ENCODE measurements at regions not wholly inside any gene's neighbourhood (a gene's known extent, or its start where the extent isn't known, plus 50 kb on each side); places are given as distances from the start of the nearest gene placed in this dataset.
"Not testable (repeated sequence)": the region's sequence is repeated elsewhere in the genome, so short reads cannot be mapped to it uniquely, and the experiment has no call there.

DNA sequence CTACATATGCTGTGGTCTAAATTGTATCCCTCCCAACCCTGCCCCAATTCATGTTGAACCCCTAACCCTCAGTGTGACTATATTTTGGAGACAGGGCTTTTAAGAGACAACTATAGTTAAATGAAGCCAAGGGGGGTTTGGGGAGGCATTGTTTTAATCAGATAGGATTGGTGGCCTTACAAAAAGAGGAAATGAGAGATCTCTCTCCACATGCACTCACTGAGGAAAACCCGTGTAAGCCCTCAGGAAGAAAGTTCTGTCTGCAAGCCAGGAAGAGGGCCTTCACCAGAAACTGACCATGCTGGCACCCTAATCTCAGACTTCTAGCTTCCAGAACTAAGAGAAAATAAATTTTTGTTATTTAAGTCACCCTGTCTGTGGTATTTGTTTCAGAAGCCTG, 276.7 kb downstream of the KIF20B start:
- Histone ChIP-seq H3K27ac (no peak overlapping the region), H3K4me3 (no peak overlapping the region), H3K36me3 (no peaks in the 10 kb centered on the region), H3K27me3 (no peaks in the 10 kb centered on the region), H3K4me1 (no peaks in the 10 kb centered on the region), H3K9me3 (no peaks in the 10 kb centered on the region)
- intact Hi-C loops (cut with DNase I; ENCODE audit: low total_unique reads) (no loop called here), in situ Hi-C loops (cut with MboI; ENCODE audit: low sequenced_read_pairs in 4 of 4) (no loop called here)
- ATAC-seq = no peak
- DNase-seq = no peak
- TF ChIP-seq POLR2A (IDR thresholded peaks at IDR 0.05) (no peak), CTCF (IDR thresholded peaks at IDR 0.05 in 4 of 5, conservative IDR thresholded peaks at IDR 0.05 in 1 of 5) (no peak)

DNA sequence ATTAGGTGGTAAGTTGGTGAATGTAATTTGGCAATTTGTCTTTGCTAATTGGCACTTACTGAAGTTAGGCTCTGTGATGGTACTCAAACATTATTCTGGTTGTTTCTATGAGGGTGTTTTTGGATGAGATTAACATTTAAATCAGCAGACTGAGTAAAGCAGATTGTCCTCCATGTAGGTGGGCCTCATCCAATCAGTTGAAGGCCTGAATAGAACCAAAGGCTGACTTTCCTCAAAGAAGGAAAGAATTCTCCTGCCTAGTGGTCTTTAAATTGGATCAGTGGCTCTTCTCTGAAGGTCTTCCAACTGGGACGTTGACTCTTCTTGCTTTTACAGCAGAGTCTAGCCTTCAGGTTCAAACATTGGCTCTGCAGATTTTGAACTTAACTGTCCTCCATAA, 278.3 kb downstream of the KIF20B start:
- no peak for ATAC-seq

DNA sequence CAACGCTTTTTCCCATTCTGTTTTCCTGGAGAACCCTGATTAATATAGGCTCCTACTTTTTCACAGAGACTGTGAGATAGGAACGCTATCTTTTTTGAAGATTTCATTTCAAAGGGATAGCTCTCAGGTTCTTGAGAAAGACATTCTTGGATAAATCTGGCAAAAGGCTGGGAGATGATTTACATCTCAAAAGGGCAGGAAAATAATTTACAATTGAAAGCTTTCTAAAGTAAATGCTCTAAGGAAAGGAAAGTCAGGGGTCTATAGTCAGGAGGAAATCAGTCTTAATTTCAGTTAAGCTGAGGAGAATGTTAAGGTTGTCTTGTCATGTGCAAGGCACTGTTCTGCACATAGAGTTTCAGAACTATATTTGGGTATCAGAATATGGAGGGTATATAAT, 278.8 kb downstream of the KIF20B start:
- Histone ChIP-seq H3K9me3 (no peaks in the 10 kb centered on the region), H3K4me1 (no peaks in the 10 kb centered on the region), H3K36me3 (no peaks in the 10 kb centered on the region), H3K27ac (no peak overlapping the region), H3K4me3 (no peak overlapping the region), H3K27me3 (no peaks in the 10 kb centered on the region)
- ATAC-seq (no peak), DNase-seq (no peak)
- intact Hi-C loops (cut with DNase I; ENCODE audit: low total_unique reads) = no loop called here
- TF ChIP-seq POLR2A (IDR thresholded peaks at IDR 0.05) (no peak), CTCF (IDR thresholded peaks at IDR 0.05 in 4 of 5, conservative IDR thresholded peaks at IDR 0.05 in 1 of 5) (no peak)
- in situ Hi-C loops (cut with MboI; ENCODE audit: low sequenced_read_pairs in 4 of 4) = no loop called here

More for the DNA sequence above, 278.3 kb downstream of the KIF20B start:
- no peak for DNase-seq
- Histone ChIP-seq H3K4me3 (no peak overlapping the region), H3K27ac (no peak overlapping the region), H3K9me3 (no peaks in the 10 kb centered on the region), H3K36me3 (no peaks in the 10 kb centered on the region), H3K4me1 (no peaks in the 10 kb centered on the region), H3K27me3 (no peaks in the 10 kb centered on the region)
- in situ Hi-C loops (cut with MboI; ENCODE audit: low sequenced_read_pairs in 4 of 4) (no loop called here), intact Hi-C loops (cut with DNase I; ENCODE audit: low total_unique reads) (no loop called here)
- TF ChIP-seq CTCF (IDR thresholded peaks at IDR 0.05 in 4 of 5, conservative IDR thresholded peaks at IDR 0.05 in 1 of 5) = no peak
- no peak for TF ChIP-seq POLR2A (IDR thresholded peaks at IDR 0.05)

DNA sequence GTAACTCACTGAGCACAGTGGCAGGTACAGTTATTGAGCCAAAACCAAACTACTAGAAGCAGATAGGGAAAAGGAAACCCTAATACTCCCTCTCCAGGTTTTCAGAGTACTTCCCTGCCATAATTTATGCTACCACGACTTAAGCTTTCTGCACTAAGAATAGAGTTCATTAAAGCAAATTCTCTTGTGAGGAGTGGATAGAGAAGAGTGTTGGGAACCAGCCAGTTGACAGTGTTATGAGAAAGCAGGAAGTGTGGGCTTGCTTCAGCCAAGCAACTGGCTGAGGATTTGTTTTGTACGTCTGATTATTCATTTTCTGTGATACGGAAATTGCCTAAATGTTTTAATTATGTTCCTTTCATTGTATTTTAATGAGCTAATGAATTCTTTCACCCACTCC, 280.5 kb downstream of the KIF20B start:
- DNase-seq (no peak), ATAC-seq (no peak)
- Histone ChIP-seq H3K4me3 (no peak overlapping the region), H3K9me3 (no peaks in the 10 kb centered on the region), H3K4me1 (no peaks in the 10 kb centered on the region), H3K36me3 (no peaks in the 10 kb centered on the region), H3K27ac (no peak overlapping the region), H3K27me3 (no peaks in the 10 kb centered on the region)
- in situ Hi-C loops (cut with MboI; ENCODE audit: low sequenced_read_pairs in 4 of 4) = no loop called here
- intact Hi-C loops (cut with DNase I; ENCODE audit: low total_unique reads) = no loop called here
- TF ChIP-seq CTCF (IDR thresholded peaks at IDR 0.05 in 4 of 5, conservative IDR thresholded peaks at IDR 0.05 in 1 of 5) (no peak), POLR2A (IDR thresholded peaks at IDR 0.05) (no peak)

GRCh38 chr10:89985446-89985845, 284.1 kb downstream of the KIF20B start:
- H3K9me3 ChIP-seq = no peaks in the 10 kb centered on the region
- ATAC-seq = no peak
- H3K27ac ChIP-seq = no peak overlapping the region
- H3K27me3 ChIP-seq = no peaks in the 10 kb centered on the region
- DNase-seq = no peak
- H3K4me1 ChIP-seq = no peaks in the 10 kb centered on the region
- no peak for TF ChIP-seq POLR2A (IDR thresholded peaks at IDR 0.05)
- TF ChIP-seq CTCF (IDR thresholded peaks at IDR 0.05 in 4 of 5, conservative IDR thresholded peaks at IDR 0.05 in 1 of 5) = no peak
- H3K36me3 ChIP-seq = no peaks in the 10 kb centered on the region
- intact Hi-C loops (cut with DNase I; ENCODE audit: low total_unique reads) = no loop called here
- H3K4me3 ChIP-seq = no peak overlapping the region
- in situ Hi-C loops (cut with MboI; ENCODE audit: low sequenced_read_pairs in 4 of 4) = no loop called here

GRCh38 chr10:89988361-89988760, 287.0 kb downstream of the KIF20B start:
- H3K9me3 ChIP-seq; H3K4me3 ChIP-seq; H3K36me3 ChIP-seq; ATAC-seq; intact Hi-C loops (cut with DNase I; ENCODE audit: low total_unique reads); in situ Hi-C loops (cut with MboI; ENCODE audit: low sequenced_read_pairs in 4 of 4); H3K27ac ChIP-seq; DNase-seq; H3K4me1 ChIP-seq; H3K27me3 ChIP-seq: not testable (repeated sequence)

Data from gastrocnemius medialis (tissue), 4 donors.